Ovary (tissue), 3 donors: ENCODE measurements at regions not wholly inside any gene's neighbourhood (a gene's known extent, or its start where the extent isn't known, plus 50 kb on each side); places are given as distances from the start of the nearest gene placed in this dataset.

Source experiments
- EP300 ChIP-seq: sonication (generic); formaldehyde crosslinking; IDR thresholded peaks from one replicate; pipeline ENCODE4 v1.6.1; 2017; ENCODE audit warnings: antibody characterized with exemption
- POLR2A ChIP-seq: fragments of 450-650 bp; IDR thresholded peaks from one replicate; pipeline ENCODE4 v1.6.1; 2017; ENCODE audit warnings: antibody characterized with exemption, mild to moderate bottlenecking, moderate library complexity
- TF ChIP-seq, protein P1 (sequence below), 3 donors: fragments of 450-650 bp in 2 of 3; fragments of 200-600 bp in 1 of 3; IDR thresholded peaks; one replicate each; pipeline versions ENCODE4 v1.5.1 to v1.8.0; 2016 to 2022; ENCODE audit warnings: antibody characterized with exemption in 3 of 3, mild to moderate bottlenecking in 1 of 3
- donor health status: DM: no; HTN: no; CAD: no.

- TF ChIP-seq, protein P1, sequence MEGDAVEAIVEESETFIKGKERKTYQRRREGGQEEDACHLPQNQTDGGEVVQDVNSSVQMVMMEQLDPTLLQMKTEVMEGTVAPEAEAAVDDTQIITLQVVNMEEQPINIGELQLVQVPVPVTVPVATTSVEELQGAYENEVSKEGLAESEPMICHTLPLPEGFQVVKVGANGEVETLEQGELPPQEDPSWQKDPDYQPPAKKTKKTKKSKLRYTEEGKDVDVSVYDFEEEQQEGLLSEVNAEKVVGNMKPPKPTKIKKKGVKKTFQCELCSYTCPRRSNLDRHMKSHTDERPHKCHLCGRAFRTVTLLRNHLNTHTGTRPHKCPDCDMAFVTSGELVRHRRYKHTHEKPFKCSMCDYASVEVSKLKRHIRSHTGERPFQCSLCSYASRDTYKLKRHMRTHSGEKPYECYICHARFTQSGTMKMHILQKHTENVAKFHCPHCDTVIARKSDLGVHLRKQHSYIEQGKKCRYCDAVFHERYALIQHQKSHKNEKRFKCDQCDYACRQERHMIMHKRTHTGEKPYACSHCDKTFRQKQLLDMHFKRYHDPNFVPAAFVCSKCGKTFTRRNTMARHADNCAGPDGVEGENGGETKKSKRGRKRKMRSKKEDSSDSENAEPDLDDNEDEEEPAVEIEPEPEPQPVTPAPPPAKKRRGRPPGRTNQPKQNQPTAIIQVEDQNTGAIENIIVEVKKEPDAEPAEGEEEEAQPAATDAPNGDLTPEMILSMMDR (IDR thresholded peaks at IDR 0.05) = no peak
- TF ChIP-seq POLR2A = no peak
- TF ChIP-seq EP300 = no peak
These were observed 263.3 kb upstream of the CDH5 start for GRCh38 chr16:66103211-66103610.
